ENCODE measurements at regions not wholly inside any gene's neighbourhood (a gene's known extent, or its start where the extent isn't known, plus 50 kb on each side); places are given as distances from the start of the nearest gene placed in this dataset.

- no peak for DNase-seq (ENCODE audit: low read depth in 3 of 3)
These were observed 385.2 kb downstream of the PCDH20 start for GRCh38 chr13:61030445-61030844.

- no peak for DNase-seq (ENCODE audit: low read depth in 3 of 3)
These were observed 386.6 kb downstream of the PCDH20 start for GRCh38 chr13:61029064-61029463.

- DNase-seq (ENCODE audit: low read depth in 3 of 3), result no peak
These were observed 391.6 kb downstream of the PCDH20 start for GRCh38 chr13:61024046-61024445.

- DNase-seq (ENCODE audit: low read depth in 3 of 3), result no peak
These were observed 393.8 kb downstream of the PCDH20 start for GRCh38 chr13:61021838-61022237.

GRCh38 chr13:61013796-61014195 lies 401.9 kb downstream of the PCDH20 start:
- no peak for DNase-seq (ENCODE audit: low read depth in 3 of 3)

DNA sequence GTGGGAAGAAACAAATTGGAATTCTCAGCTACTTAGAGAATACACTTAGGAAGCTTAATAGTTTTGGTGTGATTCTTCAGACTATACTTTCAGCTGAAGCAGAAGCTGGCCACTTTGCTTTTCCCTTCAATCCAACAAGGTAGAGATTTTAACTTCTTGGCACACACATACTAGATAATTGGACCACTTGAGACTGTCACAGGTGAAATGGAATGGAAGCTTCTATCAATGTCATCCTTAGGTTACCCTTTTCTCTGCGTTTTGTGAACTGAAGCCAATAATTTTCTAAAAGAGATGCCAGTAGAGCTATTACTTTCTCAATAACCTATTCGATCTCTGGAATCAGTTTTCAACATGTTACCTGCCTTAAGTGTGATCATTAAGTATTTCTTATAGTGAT lies 405.3 kb downstream of the PCDH20 start:
- DNase-seq (ENCODE audit: low read depth in 3 of 3), result no peak

- no peak for DNase-seq (ENCODE audit: low read depth in 3 of 3)
These were observed 413.0 kb downstream of the PCDH20 start for GRCh38 chr13:61002686-61003085.

DNA sequence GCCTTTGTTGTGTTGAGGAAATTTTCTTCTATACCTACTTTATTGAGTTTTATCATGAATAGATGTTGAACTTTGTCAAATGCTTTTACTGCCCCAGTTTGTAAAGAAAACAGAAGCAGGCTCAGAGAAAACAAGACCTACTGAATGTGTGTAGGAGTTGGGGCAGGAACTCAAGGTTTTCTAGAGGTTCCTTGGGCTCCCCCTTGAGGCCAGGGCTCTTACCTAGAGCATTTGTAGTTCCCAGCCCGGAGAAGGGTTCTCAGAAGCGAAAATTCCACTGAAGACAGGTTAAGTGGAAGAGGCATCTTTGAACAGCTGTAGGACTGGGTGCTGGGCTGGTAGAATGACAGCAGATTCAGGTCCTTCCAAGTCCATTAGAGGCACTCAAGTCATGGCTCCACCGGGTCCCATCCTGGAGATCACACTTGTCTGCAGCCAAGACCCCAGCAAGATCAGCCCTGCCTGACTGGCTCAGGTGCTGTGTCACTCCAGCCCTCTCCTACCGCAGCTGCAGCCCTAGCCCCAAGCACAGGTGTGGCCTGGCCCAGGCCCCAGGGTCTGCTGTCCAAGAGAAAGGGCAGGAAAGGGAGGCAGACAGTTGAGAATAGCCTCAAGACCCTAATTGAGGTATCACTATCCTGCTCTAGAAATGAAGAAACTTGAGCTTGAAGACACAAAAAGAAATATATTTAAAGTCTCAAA lies 425.5 kb downstream of the PCDH20 start:
- DNase-seq (ENCODE audit: low read depth in 3 of 3), result no peak

DNA sequence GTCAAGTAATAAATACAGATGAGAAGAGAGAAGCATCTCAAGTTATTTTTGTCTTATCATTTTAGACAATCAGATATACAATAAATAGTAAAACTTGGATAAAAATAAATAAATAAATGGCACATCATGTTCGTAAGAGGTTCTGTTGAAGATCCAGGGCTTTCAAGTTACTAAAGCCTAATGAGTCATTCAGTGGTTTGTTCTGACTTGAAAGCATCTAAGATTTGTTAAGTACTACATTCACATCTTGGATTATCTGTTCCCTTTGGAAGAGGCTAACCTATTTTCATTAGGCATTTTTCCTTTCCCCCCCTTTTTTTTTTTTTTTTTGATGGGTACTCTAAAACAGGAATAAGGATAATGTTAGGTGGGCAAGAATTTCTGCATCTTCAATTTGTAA lies 429.3 kb downstream of the PCDH20 start:
- no peak for DNase-seq (ENCODE audit: low read depth in 3 of 3)

DNA sequence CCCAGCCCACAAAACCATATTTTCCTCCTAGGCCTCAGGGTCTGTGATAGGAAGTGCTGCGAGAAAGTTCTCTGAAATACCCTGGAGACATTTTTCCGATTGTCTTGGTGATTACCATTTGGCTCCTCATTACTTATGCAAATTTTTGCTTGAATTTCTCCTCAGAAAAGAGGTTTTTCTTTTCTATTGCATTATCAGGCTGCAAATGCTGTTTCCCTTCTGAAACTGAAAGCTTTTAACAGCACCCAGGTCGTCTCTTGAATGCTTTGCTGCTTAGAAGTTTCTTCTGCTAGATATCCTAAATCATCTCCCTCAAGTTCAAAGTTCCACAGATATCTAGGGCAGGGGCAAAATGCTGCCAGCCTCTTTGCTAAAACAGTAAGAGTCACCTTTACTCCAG lies 434.2 kb downstream of the PCDH20 start:
- no peak for DNase-seq (ENCODE audit: low read depth in 3 of 3)

GRCh38 chr13:60976367-60976766 lies 439.3 kb downstream of the PCDH20 start:
- DNase-seq (ENCODE audit: low read depth in 3 of 3), result no peak

DNA sequence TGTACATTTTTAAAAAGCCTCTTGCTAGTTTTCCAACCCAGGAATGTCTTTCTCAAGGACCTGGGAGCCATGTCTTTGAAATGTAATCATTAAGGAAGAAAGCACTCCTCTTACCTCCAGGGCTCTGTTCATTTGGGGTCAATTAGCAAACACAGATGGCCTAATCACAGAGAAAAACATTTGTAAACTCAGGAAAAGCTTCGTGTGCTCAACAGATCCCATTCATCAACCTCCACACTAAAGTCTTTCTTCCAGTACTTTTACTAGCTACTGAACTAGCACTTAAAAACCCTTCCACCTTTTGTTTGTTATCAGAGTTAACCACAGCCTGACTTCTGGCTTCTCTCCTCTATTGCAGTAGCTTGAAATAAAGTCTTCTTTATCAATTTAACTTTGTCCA lies 441.4 kb downstream of the PCDH20 start:
- DNase-seq (ENCODE audit: low read depth in 3 of 3), result no peak

DNA sequence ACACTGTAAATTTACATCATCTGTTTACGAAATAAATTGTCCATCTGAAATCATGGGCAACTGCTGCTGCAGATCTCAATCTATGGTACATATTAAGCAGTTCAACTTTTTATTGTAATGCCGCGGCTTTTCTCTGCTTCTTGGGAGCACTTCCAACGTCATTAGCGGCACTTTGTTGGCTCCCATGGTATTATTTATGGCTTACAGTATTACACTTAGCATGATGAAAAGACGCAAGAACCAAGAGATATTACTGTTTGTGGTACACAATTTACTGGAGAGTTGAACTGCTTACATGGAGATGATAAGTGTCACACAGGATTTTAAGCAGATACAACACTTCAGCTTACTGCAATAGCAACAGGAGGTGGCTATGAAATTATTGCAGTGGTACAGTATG lies 442.1 kb downstream of the PCDH20 start:
- DNase-seq (ENCODE audit: low read depth in 3 of 3), result no peak

DNA sequence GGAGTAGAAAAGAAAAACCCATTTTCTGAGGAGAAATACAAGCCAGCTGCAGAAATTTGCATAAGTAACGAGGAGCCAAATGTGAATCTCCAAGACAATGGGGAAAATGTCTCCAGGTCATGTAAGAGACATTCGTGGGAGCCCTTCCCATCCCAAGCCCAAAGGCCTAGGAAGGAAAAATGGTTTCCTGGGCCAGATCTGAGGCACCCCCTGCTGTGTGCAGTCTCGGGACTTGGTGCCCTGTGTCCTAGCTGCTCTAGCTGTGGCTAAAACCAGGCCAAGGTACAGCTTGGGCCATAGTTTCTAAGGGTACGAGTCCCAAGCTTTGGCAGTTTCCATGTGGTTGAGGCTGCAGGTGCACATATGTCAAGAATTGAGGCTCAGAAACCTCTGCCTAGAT lies 444.9 kb downstream of the PCDH20 start:
- no peak for DNase-seq (ENCODE audit: low read depth in 3 of 3)

GRCh38 chr13:60969656-60970055 lies 446.0 kb downstream of the PCDH20 start:
- no peak for DNase-seq (ENCODE audit: low read depth in 3 of 3)

DNA sequence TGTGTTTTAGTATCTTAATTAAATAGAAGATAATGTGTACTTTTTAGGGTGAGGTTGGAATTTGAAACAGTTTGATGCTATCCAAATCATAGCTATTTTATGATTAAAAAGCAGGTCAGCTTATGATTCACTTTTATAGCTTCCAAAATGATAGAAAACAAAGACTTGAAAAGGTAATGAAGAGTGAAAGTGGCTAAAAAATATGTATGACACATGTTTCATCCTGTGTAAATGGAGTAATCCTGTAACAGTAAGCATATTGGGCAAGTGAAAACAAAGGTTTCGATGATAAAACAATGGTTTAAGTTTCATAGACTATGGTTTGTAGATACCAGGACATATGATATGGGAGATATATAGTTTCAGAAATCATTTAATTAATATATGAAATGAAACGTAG lies 456.2 kb downstream of the PCDH20 start:
- DNase-seq (ENCODE audit: low read depth in 3 of 3), result no peak

DNA sequence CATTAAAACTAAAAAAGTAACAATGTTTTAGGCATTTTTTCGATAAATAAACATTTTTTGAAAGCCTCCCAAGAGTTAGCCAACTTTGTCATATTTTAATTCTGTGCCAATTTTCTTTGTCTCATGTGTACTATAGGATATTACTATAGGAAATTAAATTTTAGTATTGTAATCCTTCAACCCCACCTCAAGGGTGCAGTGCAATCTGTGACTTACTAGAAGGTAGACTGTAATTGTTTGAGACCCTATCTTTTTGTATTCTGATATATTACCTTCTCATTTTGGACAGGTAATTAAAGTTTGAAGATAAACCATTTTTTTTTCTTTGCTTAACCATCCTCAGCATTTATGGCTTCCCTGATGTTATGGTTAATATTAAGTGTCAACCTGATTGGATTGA lies 457.8 kb downstream of the PCDH20 start:
- DNase-seq (ENCODE audit: low read depth in 3 of 3), result no peak

GRCh38 chr13:60945396-60945795 lies 470.3 kb downstream of the PCDH20 start:
- DNase-seq (ENCODE audit: low read depth in 3 of 3), result no peak

DNA sequence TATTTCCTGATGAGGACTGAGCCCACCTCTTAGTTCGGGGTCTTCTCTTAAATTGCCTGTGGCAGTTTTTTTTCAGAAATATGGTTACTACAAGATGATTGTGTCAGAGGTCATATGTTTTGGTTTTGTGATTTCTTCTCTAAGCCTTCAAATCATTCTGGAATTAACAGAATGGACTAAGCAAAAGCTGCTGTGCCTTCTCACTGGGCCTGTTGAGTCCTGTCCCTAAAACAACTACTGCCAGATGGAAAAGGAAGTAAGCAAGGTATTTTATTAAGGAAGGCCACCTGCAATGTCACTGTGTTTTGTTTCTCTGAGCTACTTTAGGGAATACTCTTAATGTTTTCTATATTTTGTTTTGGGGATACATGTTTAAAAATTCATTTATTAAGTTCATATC lies 470.8 kb downstream of the PCDH20 start:
- no peak for DNase-seq (ENCODE audit: low read depth in 3 of 3)

DNA sequence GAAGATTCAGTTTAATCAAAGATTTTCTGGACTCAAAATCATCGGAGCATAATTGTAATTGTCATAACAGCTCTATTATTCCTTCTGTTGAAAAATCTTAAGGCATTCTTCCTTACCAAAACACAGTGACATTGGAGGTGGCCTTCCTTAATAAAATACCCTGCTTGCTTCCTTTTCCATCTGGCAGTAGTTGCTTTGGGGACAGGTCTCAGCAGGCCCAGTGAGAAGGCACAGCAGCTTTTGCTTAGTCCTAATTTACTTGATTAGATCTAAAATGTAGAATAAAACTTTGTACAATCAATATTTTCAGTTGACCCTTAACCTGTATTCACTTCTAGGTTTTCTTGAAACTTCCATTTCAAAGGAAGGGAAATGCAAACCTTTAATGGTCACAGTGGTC lies 471.6 kb downstream of the PCDH20 start:
- DNase-seq (ENCODE audit: low read depth in 3 of 3), result no peak

DNA sequence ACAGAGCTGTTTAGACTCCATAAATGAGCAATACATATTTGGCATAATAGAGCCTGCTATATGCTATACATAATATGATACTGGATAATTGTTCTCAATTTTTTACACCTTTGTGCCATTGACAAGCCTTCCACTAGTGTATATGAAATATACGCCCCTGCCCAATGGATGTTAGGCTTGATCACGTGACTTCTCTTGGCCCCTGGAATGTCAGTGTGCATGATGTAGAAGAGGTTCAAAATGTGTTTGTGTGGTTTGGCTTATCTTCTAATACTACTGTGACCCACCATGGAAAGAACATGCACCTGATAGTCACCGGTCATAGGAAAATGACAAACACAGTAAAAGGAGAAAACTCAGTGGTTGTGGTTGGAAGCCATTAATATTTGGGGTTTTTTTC lies 479.4 kb downstream of the PCDH20 start:
- no peak for DNase-seq (ENCODE audit: low read depth in 3 of 3)

- DNase-seq (ENCODE audit: low read depth in 3 of 3), result no peak
These were observed 482.0 kb downstream of the PCDH20 start for GRCh38 chr13:60933638-60934037.

- no peak for DNase-seq (ENCODE audit: low read depth in 3 of 3)
These were observed 483.6 kb downstream of the PCDH20 start for GRCh38 chr13:60931858-60932546.

GRCh38 chr13:60925686-60926085 lies 490.0 kb downstream of the PCDH20 start:
- no peak for DNase-seq (ENCODE audit: low read depth in 3 of 3)
